Stimulated activated CD4-positive, alpha-beta T cell treated with anti-CD3 and anti-CD28 coated beads, TNF-alpha, amount 100 ng/mL, for 24 hours (primary cell): ENCODE measurements at regions not wholly inside any gene's neighbourhood (a gene's known extent, or its start where the extent isn't known, plus 50 kb on each side); places are given as distances from the start of the nearest gene placed in this dataset.
"Not testable (repeated sequence)": the region's sequence is repeated elsewhere in the genome, so short reads cannot be mapped to it uniquely, and the experiment has no call there.

Source experiments
- DNase-seq, 3 experiments: peaks; one replicate each; pipeline ENCODE4 v3.0.0-alpha.2; 2020; ENCODE audit warnings: low read depth in 3 of 3

DNA sequence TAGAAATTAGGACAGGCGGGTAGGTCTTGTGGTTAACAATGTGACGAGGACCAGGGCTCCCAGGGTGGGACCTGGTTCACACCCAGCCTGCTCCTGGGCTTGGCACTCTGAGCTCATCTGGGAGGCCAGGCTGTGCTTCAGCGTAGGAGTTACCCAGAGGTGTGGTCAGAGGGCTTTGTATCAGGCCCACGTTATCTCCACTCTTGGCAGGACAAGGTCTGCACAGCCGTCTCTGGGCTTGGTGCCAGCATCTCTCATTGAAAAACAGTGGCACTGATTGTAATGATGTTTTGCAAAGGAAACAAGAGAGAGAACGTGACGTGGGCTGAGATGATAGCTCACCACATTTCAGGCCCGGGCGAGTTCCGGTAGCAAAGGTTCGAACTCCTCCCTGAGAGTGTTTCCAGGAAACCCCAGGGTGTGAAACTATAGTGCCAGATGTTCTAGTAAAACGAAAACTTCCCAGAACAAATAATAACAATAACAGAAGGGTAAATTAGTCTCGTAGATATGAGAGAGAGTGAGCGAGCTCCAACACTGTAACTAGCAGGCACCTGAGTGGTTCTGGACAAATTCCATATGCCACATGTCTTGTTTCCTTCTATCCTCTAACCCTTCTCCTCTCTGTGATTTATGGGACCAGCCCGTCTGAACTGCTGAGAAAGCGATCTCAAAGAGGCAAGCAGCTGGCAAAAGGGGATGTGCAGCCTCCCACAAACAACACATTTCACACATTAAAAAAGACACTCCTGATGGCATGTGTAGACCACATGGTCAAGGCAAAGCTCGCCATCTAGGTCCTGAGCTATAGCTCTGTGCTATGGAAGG is 227.3 kb downstream of the KTN1 start:
- peak; percentile 5 to 50 (median 35) for DNase-seq

DNA sequence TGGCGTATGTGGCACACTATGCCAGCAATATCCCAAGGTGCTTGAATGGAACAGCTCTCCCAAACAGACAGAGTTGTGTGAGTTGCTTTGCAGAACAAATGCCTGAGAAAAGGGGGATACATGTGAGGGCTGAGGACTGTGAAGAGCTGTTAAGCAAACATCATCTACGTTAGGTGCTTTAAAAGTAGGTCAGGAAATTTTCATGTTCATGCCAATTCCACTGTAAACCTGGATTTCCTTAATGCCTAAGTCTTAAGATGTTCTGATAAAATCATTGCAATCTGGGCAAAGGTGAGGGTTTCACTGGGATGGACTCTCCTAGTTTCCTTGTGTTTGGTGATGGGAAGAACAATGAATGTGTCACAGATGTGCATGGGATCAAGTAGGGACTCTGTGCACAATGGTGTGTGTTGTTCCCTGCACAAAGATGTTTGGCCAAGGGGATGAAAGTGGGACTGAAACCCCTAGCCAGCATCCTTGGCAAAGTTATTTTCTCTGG is 227.9 kb downstream of the KTN1 start:
- DNase-seq = no peak

DNA sequence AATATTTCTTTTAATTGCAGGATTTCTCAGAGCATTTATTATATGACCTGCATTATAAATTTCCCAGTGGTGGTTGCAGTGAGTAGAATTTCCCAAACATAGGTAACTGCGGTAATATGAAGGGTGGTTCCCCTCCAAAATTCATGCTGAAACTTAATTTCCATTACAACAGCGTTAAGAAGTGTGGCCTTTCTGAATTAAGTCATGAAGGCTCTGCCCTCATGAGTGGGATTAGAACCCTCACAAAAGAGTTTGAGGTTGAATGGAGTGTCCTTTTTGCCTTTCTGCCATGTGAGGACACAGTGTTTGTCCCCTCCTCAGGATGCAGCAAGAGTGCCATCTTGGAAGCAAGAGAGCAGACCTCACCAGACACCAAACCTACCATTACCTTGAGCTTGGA is 233.6 kb downstream of the KTN1 start:
- DNase-seq = no peak

DNA sequence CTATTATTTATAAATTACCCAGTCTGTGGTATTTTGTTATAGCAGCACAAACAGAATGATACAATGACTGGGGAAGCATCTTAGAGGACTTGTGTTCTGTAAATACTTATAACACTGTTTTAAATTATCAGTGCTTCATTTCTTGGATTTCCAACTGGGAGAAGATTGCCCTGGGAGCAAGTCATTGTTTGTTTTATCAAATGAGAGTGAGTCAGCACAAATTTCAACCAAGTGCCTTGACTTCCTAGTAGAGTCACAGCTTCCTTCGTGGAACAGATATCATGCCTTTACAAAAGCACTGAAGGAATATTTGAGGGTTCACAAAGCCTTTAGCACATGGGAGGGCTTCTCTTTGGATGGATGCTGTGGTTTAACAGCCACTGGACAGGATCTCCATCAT is 234.1 kb downstream of the KTN1 start:
- no peak for DNase-seq

- DNase-seq = no peak
Measured at GRCh38 chr14:55814873-55815272, 234.9 kb downstream of the KTN1 start.

- DNase-seq = no peak
Measured at GRCh38 chr14:55816225-55816624, 236.2 kb downstream of the KTN1 start.

DNA sequence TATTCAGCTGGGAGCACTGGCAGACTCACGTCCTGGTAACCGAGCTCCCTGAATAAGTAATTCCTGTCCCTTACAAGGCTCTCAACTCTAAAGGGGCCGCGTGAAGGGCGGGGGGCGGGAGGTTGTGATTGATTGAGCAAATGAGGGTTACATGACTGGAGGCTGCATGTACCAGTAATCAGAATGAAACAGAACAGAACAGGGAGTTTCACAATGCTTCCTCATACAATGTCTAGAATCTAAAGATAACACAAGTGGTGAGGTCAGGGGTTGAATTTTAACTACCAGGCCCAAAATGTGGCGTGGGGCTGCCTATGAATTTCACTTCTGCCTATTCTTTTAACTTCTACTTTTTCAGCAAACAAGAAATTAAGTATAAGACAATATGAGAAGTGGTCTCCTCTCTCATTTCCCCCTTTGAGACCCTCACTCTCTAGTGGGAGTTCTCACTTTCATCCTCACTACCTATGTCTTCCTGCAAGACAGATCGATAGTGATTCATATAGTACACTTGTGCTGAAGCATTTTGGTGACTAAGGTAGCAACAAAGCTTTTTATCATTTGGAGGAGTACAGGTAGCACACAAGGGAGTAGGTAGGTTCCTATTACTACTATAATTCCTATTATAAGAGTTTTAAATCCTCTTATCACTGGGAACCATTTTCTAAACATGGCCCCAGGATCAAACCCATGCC is 239.8 kb downstream of the KTN1 start:
- no peak for DNase-seq

DNA sequence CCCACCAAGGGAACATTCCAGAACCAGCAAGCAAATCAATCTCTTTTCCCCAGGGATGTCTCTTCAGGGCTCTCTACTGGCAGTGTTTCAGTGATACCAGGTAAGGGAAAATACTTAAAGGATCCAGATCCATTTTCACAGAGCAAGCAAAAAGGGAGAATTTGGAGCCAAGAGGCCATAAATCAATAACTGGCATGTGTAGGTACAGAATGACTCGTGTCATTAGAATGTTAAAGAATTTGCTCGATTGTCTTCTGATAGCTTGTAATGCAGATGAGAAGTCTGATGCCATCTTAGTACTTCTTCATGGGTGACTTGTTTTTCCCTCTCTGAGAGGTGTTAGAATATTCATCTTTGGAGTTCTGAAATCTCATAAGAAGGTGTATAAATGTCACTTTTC is 242.9 kb downstream of the KTN1 start:
- DNase-seq = no peak

DNA sequence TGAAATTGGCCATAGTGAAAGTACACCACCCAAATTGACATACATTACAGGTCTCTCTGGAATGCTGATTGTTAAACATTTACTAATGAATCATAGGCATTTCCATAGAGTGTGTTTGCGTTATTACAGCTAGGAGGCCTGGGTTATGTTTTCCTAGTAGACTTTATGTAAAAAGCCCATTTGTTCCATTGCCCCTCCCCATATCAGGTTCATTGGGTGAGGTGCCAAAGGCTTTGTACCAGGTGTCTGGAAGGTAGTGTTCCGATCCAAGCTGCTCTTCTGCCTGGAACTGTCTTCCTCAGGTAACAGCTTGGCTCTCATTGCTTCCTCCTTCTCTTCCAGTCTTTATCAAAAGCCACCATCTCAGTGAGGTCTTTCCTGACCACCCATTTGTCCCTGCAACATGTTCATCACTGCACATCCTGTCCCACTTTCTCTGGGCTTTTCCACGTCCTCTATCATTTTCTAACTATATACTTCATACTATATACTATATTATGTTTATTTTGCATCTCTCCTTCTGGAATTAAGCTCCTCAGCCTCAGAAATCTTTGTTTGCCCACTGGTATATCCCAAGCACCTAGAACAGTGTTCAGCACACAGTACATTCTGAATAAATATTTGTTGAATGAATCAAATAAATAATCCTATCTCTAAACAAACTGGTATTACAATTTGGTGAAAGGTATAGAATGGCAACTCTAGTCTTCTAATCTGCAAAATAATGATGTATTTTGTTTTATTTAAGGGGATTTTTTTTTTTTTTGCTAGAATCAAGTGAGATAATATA is 252.3 kb downstream of the KTN1 start:
- no peak for DNase-seq

GRCh38 chr14:55832974-55833373 is 253.0 kb downstream of the KTN1 start:
- DNase-seq = no peak

- no peak for DNase-seq
Measured at GRCh38 chr14:55834390-55834789, 254.4 kb downstream of the KTN1 start.

GRCh38 chr14:55835985-55836384 is 256.0 kb downstream of the KTN1 start:
- no peak for DNase-seq

DNA sequence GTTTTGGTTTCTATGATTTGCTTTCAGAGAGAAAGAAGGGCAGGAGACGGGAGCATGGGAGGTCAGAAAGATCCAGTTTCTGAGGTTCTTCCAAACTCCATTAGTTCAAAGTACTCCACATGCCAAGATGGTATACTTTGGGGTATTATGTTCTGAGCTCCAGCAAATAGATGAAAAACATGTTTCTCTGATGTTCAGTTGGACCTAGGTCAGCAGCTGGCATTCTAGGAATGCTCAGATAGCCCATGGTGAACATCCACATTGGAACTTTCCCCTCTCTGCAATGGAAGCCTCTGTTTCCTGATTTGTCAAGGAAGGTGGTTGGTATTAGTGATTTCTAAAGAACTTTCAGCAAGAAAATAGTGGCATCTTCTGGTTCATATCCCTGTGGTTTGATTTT is 257.5 kb downstream of the KTN1 start:
- no peak for DNase-seq

DNA sequence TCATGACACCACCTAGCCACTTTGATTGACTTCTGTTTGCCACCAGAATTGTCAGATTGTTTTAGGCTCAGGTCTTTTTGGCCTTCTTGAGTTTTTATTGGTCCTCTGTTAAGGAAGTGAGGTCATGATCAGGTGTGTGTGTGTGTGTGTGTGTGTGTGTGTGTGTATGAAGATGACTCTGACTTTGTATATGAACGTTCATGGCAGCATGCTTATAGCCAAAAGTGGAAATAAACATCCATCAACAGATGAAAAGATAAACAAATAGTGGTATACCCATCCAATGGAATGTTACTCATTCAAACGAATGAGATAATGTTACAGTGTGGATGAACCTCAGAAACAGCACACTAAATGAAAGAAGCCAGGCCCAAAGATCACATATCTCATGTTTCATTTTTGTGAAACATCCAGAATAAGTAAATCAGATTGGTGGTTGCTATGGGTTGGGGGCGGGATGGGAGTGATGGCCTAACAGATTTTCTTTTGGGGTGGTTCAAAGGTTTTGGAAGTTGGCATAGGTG is 258.6 kb downstream of the KTN1 start:
- DNase-seq = no peak

DNA sequence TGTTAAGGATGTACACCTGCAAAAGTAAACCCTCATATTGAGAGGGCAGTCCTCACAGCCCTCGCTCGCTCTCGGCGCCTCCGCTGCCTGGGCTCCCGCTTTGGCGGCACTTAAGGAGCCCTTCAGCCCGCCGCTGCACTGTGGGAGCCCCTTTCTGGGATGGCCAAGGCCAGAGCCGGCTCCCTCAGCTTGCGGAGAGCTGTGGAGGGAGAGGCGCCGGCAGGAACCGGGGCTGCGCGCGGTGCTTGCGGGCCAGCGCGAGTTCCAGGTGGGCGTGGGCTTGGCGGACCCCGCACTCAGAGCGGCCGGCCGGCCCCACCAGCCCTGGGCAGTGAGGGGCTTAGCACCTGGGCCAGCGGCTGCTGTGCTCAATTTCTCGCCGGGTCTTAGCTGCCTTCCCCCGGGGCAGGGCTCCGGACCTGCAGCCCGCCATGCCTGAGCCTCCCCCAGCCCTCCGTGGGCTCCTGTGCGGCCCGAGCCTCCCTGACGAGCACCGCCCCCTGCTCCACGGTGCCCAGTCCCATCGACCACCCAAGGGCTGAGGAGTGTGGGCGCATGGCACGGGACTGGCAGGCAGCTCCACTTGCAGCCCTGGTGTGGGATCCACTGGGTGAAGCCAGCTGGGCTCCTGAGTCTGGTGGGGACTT is 259.4 kb downstream of the KTN1 start:
- not testable (repeated sequence) for DNase-seq

GRCh38 chr14:55840821-55841220 is 260.8 kb downstream of the KTN1 start:
- no peak for DNase-seq

DNA sequence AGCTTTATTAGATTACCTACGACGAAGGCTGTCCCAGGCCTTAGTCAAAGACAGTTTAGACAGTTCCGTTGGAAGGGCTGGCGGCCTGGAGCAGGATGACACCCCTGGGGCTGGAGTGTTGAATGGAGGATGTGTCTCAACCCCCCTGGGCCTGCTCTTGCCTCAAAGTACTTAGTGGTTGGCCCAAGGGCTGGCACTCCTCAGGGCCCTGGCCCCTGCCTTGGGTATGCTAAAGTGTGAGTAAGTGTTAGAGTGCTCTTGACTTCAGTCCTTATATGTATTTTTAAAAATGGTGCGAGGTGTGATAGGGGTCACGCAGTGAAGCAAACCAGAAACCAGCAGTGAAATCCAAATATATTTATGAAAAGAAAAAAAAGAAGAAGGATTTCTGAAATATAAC is 261.6 kb downstream of the KTN1 start:
- DNase-seq = no peak

DNA sequence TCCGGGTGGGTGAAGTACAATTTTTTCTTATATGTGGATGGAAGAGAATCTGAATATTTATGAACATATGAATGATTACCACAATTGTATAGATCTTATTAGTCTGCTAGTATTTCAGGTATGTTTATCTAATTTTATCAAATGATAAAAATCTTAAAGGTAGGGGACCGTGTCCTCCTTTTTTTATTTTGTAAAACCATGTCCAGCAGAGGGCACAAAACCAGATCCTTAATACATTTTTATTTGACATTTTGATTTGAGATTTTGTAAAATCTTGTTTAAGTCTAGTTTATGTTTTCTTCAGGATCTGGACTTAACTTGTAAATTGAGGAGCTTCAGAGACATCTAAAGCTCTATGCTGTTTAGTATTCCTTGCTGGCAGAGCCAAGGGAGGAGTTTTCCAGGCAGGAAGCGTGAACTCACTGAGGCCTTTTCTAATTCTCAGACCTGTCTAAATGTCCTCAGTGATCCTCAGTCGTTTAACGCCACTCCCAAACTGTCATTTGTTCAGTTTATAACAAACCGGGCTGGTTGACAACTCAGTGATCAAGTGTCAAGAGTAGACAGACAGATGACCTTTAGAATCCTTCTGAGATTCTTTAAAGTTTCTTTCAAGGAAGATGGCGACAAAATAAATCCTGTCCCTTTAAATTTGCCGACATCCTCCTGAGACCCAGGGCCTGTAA is 263.9 kb downstream of the KTN1 start:
- no peak for DNase-seq

GRCh38 chr14:55845963-55846825 is 266.2 kb downstream of the KTN1 start:
- no peak for DNase-seq

DNA sequence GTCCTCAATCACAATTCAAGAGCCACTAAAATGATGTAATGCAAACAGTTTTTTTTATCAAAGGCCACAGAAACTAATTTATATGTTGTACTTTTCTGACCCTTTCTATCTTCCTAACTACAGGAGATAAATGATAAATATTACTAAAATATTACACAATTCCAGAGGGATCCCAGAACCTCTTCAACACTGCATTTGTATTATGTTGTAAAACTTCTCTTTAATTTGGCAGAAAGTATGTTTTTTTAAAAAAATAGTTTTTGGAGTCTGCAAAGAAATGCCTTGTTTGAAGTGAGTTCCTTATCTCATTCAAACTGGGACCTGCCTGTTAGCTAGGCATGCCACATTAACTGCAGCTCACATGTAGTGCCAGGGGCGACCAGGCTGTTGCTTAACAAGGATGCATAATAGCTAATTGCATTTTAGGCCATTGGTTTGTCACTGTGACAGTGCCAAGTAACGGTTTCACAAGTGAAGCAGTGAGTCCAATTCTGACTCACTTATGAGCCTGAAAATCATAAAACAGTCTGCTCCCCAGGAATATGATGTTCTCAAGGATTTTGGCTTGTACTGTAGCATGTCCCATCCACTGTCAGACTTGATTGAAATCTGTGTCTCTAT is 266.9 kb downstream of the KTN1 start:
- DNase-seq = no peak
